ENCODE measurements at regions not wholly inside any gene's neighbourhood (a gene's known extent, or its start where the extent isn't known, plus 50 kb on each side); places are given as distances from the start of the nearest gene placed in this dataset.

DNA sequence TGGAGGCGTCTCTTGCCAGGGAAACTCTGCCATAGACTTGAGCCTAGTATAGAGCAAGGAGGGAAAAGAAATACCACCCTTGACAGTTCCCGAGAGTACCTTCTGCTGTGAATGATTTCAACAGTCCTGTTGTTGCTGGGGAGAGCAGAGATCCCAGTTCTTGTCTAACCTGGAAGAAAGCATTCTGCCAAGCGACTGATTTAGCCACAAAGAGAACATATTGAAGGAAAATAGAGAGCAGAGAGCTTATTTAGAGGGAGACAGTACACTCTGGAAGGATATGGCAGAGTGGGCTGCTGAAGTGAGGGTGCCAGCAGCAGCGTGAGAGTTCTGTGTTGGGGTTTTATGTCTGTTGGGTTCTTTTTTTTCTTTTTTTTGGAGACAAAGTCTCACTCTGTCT is 966.9 kb upstream of the TMEM132C start:
- DNase-seq (ENCODE audit: low read depth), result no peak

DNA sequence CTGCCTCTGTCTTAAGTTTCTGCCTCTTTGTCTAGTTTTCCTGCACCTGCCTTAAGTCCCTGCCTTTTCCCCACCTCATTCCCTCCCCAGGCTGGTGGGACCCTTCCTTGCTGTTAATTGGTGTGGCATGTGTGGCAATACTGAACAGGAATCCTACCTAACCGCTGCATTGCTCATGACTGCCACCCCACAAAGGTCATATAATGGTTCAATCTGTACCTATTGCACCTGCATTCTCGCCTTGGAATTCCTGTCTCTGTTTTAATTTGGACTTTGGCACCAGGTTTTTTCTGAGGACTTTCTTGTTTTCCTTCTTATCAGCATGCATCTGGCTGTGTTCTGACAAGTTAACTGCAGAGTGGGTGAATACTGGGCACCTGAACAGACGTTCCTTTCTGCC is 966.2 kb upstream of the TMEM132C start:
- DNase-seq (ENCODE audit: low read depth), result no peak

- no peak for DNase-seq (ENCODE audit: low read depth)
Observed at GRCh38 chr12:127301876-127302275, 965.1 kb upstream of the TMEM132C start.

- no peak for DNase-seq (ENCODE audit: low read depth)
Observed at GRCh38 chr12:127304751-127305725, 961.9 kb upstream of the TMEM132C start.

DNA sequence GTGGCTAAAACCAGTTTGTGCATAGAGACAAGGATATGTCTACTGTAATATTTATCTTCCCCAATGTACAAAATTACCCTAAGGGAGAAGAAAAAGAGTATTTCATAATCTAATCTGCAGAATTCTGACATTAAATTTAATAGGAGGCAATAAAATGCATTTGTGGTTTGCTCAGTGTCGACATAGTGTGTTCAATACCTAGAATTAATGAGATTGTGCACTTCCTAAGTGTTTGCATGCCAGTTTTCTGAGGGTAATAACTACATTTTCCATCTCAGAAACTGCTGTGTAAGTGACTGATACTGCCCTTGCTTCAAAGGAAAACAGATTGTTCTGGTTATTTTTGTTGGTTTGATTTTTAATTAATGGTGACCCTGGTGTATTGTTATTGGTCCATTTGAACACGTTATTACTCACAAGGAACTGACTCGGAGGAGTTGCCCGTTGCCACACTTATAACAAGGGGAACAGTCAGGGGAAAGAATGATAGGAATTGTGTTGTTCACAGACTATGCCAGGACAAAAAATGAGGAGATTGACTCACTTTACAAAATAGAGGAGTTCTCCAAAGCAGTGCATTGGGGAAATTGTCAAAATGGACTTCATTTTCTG is 960.3 kb upstream of the TMEM132C start:
- DNase-seq (ENCODE audit: low read depth), result no peak

DNA sequence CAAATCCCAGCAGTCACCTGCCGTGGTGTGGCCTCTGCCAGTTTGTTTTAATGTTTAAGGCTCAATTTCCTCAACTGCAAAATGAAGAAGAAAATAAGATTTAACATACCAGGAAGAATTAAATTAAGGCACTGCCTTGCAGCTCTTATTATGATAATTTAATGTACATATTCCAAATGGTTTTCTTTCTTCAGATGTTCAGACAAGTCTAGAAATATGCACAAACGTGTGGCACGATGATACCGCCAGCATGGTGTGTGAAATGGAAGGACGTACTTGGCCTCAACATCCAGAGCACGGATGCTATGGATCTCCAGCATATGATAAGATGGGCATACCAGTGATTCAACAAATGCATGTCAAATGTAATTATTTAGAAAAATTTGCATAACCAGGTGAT is 959.4 kb upstream of the TMEM132C start:
- DNase-seq (ENCODE audit: low read depth), result no peak

DNA sequence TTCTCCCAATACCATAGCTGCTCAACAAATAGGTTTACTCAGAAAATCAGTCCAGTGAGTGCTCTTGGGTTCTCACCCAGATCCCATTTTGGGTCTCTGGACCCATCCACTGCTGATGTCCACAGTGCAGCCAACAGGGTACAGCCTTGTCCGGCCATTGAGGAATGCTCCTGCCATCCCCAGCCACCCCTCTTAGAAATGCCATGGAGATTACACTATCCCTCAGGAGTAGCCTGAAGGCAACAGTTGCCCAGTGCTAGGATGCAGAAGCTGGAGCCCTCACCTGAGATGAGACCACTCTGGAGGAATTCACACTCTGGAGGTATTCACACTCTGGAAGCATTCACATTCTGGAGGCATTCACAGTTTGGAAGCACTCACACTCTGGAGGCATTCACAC is 958.8 kb upstream of the TMEM132C start:
- no peak for DNase-seq (ENCODE audit: low read depth)

- DNase-seq (ENCODE audit: low read depth), result no peak
Observed at GRCh38 chr12:127310548-127310947, 956.4 kb upstream of the TMEM132C start.

DNA sequence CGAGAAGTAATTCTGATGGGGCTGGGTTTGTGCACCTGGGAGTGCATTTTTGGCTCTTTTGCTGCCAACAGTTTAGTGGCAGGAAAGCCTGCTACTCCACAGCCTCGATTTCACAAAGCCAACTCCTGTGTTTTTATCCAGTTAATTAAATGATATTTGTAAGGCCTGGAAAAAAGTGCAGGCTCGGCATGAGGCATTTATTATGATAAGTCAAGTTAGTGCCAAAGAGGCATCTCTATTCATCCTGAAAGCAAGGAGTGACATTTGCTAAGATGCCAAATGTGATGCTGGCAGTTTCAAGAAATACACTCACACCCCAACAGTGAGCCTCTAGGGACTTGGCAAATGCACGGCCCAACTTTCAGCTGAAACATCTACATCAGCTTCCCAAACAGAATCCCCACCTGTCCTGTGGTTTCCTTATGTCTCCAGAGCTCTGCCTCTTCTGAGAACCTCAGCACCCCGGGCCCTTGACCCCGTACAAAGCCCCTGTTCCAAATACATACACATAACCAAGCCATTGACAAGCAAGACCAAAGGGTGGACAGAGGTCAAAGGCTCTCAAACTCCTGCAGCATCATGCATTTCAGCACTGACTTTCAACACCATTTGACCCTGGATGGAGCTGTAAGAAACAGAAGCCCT is 955.1 kb upstream of the TMEM132C start:
- DNase-seq (ENCODE audit: low read depth), result no peak

GRCh38 chr12:127324681-127325080 is 942.3 kb upstream of the TMEM132C start:
- DNase-seq (ENCODE audit: low read depth), result no peak

- no peak for DNase-seq (ENCODE audit: low read depth)
Observed at GRCh38 chr12:127327986-127328385, 939.0 kb upstream of the TMEM132C start.

DNA sequence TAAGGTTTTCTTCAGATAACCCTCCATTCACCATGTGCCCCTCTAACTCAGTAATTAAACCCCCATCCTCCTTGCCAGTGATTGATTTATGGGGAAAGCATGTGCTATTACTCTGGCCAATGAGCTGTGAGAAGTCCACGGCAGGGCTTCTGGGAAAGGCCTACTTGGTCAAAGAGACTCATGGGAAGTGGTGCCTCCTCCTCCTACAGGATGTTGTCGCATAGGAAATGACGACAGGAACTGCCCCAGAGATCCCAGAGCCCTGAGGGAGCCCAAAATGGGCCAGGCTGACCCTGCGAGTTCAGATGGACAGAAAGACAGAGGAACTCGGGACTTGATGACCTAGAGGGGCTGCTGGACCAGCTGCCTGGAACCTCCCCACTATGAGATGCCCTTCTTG is 938.1 kb upstream of the TMEM132C start:
- DNase-seq (ENCODE audit: low read depth), result no peak

- no peak for DNase-seq (ENCODE audit: low read depth)
Observed at GRCh38 chr12:127334365-127334764, 932.6 kb upstream of the TMEM132C start.

DNA sequence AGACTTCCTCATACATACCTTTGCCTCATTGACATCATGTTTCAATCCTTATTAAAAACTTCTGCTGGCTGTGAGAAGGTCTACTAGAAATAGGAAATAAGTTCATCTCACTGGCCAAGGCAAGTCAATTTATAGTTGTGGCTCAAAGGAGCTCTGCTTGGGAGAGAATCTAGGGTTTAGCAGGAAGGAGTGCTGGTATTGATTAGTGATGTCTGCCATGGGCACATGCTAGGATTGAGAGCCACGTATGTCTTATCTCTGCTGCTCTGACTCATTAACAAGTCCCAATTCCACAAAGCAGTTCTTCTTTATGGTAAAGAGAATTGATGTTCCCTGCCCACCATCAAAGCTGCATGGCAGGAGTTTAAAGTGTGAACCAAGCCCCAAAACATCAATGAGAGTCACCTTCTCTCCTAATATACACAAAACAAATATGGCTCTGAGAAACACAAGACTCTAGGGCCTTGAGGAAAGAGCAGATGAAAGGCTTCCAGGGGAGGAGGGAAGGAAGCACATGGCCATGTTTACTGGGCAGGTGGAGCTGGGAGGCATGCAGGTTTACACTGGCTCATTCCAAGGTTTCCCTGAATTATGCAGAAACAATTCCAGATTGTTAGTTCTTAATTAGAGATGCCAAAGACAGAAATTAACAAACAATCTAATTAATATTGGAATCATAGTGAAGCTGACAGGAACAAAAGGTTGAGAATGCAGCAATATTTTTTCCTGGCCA is 931.9 kb upstream of the TMEM132C start:
- no peak for DNase-seq (ENCODE audit: low read depth)

DNA sequence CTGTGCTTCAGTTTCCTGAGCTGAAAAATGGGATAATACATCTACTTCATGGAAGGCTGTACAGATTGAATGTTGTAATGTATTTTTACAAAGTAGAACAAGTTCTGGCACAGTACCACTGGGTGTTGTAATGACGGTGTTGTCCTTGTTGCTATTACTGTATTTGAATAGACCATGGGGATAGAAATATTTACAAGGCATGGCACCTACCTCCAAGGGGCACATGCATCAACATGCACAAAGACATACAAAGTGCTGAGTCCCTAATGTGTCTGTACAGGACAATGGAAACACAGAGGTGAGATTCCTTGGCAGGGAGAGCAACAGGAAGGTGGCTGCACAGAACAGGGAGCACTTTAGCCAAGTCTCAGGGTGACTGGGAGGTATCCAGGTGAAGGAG is 930.6 kb upstream of the TMEM132C start:
- no peak for DNase-seq (ENCODE audit: low read depth)

DNA sequence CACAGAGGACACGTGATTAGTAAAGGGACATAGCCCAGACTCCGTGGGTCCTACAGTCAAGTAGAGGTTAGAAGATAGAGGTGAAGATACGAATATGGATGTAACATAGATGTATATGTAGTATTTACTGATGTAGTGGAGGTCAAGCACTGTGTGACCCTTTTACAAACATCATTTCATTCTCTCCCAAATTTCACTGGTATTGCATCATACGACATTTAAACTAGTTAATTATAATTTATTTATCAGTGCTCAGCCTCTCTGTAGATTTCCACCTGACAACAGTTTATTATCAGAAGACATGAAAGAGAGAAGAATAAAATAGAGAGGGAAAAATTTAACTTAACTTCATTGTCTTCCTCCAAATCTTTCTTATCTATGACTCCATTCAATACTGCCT is 927.9 kb upstream of the TMEM132C start:
- no peak for DNase-seq (ENCODE audit: low read depth)

- no peak for DNase-seq (ENCODE audit: low read depth)
Observed at GRCh38 chr12:127340381-127340780, 926.6 kb upstream of the TMEM132C start.

GRCh38 chr12:127342861-127343260 is 924.1 kb upstream of the TMEM132C start:
- no peak for DNase-seq (ENCODE audit: low read depth)

- DNase-seq (ENCODE audit: low read depth), result no peak
Observed at GRCh38 chr12:127343940-127344339, 923.0 kb upstream of the TMEM132C start.

DNA sequence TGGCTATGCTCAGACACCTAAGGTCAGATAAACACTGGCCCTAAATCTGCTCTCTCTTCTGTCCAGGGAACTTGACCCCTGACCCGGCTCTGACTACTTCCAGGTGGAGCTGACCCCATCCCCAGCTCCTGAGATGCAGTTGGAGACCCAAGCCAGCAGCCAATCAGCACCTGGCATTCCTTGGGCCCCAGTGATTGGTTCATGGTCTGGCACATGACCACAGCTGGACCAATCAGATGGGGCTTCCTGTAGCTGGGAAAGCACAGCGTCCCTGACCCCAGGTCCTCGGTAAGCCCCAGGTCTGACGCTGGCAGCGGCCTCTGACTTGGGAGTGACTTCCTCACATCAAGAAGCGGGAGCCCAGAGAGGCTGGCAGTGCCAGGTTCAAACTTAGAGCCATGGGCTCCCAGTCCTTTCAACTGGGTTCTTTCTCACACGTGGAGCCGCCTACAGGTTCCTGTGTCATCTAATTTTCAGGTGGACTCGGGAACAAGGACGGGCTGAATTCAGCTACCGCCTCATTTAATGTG is 915.4 kb upstream of the TMEM132C start:
- no peak for DNase-seq (ENCODE audit: low read depth)

GRCh38 chr12:127355061-127355841 is 911.7 kb upstream of the TMEM132C start:
- no peak for DNase-seq (ENCODE audit: low read depth)
